ENCODE measurements at regions not wholly inside any gene's neighbourhood (a gene's known extent, or its start where the extent isn't known, plus 50 kb on each side); places are given as distances from the start of the nearest gene placed in this dataset.
"Not testable (repeated sequence)": the region's sequence is repeated elsewhere in the genome, so short reads cannot be mapped to it uniquely, and the experiment has no call there.

DNA sequence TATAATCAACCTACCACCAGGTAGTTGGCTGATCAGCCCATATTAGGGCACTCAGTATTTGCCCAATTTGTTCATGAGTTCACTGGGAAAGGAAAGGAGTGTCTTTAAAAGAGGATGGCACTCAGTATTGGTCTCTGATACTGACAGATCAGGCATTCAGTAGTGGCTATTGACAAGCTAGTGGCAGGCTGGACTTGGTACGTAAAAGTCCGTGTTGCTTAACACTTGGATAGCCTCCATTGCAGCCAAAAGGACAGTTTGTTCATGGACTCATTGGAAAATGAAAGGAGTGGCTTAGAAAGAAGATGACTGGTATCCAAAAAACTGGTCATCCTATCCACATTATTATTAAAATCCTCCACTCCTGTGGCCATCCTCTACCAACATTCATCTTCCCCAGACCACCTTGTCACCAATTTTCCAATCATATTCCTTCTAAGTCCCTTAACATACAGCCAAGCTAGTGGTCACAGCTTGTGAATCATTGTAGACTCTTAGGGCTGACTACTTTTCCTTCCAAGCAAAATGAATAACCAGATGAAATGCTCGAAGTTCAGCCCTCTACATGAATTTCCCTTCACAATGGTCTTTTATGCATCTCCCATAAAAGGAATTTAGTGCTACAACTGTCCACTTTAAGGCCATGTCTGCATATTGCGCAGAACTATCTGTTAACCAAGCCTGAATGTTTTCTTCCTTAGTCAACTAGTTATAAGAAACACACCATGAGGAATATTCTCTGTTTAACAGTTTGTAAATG, 78.6 kb upstream of the MAGI2 start:
- no peak for DNase-seq

DNA sequence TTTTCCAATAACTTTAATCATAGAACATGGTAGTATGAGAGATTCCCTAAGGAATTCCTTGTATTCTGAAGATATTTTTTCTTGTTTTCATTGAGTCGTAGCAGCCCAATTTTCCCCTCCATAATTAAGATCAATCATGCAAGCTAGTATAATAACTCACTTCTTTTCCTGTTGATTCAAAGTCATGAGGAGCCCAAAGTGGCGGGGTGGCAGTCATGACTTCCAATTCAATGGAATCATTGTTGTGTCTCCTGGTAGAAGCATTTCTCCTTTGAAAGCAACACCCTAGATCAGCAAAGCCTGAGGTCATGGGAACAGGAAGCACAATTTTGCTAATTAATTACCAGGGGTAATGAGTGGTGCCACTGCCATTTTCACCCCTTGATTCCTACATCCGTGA, 77.6 kb upstream of the MAGI2 start:
- no peak for DNase-seq

DNA sequence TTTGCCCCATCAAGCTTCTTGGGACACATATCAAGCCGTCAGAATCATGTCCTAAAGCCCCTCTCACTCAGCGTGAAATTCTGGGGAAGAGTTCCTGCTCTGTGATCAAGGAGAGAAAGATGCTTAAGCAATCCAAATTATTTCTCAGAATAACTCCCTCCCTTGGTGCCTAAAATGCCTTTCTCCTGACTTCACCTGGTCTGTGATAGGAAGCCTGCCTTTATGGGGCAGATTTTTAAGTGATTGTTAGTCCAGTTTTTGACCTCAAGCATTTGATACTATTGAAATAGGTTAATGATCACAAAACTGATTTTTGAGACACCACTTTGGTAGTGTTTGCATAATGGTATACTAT, 76.4 kb upstream of the MAGI2 start:
- no peak for DNase-seq

DNA sequence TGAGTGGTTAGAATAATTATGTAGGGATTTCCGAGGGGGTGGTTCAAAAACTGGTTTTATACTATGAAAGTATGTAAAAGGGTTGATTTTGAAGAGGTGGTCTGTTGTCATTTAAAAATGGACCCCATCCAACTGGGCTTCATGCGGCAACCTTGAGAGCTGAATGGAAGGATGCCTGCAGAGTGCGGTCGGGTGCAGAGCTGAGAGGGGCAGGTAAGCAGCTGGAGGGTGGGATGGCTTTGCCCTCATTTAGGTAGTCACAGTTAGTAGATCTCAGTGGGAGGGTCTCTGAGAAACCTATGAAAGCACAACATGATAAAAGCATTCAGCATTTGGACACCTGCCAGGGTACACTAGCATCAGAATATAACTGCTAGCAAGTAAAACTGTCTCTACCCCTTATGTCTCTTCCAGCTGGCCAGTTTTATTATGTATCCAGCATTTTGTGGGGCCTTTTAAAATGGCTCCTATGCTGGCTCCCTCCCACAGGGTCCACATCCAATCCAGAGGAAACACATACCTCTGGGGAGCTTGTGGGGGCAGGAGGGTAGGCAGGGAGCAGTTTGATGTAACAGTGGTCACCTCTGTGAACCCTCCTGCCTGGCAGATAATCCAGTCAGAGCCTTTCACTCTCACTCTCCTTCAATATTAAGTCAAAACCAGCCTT, 75.9 kb upstream of the MAGI2 start:
- DNase-seq, result no peak

DNA sequence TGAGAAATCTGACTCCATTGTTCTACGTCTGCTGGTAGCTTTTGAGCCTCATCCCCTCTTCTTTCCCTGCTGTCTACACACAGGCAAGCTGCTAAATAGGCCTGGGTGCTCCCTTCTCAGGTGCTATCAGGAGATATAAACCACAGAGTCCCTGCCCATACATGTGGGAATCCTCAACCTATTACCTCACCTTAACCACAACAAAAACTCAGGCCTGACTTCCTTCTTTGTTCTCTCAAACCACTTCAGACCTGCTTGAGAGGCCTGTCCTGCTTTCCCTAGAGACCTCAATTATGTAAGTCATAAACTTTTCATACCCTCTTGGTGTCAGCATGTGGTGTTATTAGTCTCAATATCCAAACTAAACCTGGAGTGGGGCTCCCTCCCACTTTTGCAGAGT, 75.0 kb upstream of the MAGI2 start:
- DNase-seq, result no peak

DNA sequence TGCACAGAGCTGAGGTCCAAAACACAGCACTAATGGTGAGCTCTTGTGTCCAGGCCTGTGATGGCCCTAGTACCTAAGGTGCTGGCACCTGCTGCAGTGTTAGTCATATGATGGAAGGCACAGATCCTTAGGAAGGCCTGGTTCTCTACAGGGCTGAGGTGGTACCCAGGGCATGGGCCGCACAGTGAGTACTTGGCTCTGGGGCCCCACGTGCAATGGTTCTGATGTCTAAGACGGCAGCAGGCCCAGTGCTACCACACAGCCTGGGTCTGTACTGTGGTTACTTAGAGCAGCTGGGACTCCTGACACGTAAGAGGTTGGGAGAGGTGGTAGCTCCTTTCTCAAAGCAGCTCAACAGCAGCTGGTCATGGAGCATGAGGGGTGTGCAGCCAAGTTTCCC, 70.6 kb upstream of the MAGI2 start:
- no peak for DNase-seq

DNA sequence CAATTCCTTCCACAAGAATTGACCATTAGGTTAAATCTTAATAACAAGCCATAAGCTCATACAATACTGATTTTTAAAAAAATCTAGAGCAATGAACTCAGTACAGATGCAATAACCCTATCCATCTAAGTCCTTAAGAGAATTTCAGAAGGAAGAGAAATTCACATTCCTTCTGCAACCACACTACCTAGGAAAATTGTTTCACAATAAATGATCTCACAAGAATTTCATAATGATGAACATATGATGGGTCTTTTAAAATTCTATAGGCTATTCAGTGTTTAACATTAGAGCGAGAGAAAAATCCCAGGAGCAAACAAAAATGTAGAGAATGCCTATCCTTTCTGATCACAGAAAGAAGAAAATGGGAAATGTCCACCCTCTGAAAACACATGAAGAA, 70.0 kb upstream of the MAGI2 start:
- DNase-seq, result no peak

DNA sequence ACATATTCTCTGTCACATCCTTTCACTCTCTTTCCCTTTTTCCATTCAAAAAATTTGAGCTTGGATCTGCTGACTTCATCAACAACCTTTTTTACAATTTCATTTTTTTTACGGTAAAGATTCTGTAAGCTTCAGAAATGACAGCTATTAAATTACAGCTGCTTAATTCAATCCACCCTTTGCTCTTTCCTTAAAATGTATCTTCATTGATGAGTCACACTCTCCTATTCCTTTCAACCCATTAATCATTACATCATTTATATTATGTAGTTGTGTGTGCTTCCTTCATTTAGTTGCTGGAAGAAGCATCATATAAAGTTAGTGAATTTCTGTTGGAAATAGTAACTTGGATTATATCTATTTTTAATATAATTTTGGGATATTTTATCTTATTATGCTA, 67.1 kb upstream of the MAGI2 start:
- no peak for DNase-seq

DNA sequence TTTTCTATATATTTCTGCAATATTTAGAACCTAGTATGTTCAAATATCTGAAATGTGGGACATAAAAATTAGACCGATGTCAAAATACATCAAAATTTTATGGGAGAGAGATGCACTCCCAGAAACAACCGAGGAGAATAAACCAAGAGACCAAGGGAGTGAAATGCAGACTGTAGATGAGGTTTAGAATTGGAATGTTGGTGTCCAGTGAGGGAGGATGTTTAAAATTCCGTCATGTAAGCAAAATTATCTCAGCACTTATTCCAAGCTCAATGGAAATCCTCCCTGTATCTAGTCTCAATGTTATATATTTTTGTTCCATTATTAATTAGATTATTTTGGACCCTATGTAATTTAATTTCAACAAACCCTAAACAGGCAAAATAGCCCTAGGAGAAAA, 61.9 kb upstream of the MAGI2 start:
- DNase-seq, result no peak

DNA sequence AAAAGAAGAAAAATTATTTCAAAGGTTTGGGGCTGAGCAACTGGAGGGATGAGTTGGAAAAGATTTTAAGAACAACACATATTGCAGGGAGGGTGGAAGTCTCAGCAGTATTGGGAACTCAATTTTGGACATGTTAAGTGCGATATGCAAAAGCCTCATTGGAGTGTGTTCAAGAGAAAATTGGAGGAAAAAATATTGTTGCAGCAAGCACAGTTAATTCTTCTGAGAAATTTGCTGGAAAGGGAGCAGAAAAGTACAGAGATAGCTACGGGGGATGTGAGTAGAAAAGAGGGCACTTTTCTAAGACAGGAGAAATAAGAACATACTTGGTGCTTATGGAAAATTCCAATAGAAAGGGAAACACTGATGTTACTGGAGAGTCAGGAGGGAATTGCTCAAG, 59.8 kb upstream of the MAGI2 start:
- no peak for DNase-seq

DNA sequence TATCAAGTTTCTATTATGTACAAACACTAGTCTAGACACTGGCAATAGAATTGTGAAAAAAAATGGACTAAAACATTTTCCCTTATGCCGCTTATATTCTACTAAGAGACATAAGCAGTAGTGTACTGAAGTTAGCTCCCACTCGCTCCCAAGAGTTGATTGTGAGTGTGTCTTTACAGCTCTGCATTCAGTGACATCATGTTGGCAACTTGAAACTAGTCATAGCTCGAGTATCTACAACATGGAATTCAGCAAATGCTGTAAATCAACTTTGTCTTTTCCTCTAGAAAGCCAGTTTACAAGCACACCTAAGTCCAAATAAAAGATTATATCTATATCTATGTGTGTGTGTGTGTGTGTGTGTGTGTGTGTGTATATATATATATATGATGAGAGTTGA, 58.8 kb upstream of the MAGI2 start:
- no peak for DNase-seq

DNA sequence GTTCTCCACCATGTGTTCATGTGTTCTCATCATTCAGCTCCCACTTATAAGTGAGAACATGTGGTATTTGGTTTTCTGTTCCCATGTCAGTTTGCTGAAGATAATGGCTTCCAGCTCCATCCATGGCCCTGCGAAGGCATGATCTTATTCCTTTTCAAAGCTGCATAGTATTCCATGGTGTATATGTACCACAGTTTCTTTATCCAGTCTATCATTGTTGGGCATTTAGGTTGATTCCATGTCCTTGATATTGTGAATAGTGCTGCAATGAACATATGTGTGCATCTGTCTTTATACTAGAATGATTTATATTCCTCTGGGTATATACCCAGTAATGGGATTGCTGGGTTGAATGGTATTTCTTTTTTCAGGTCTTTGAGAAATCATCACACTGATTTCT, 57.6 kb upstream of the MAGI2 start:
- not testable (repeated sequence) for DNase-seq

DNA sequence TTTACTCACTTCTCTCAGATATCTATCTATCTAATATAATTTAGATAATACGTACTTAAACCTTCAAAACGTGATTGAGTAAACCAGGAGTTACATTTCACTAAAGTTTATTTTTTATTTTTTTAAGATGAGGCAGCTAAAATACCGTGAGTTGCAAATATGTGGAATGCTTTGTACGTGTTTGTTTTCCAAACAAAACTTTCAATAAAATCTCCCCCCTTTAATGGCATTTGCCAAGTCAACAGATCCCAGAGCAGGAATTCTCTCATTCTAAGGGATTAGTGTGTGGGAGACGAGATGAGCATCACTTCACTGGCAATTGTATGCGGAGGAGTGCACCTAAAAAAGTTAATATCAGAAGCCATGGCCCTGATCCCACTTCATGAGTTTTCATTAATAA, 53.7 kb upstream of the MAGI2 start:
- no peak for DNase-seq

DNA sequence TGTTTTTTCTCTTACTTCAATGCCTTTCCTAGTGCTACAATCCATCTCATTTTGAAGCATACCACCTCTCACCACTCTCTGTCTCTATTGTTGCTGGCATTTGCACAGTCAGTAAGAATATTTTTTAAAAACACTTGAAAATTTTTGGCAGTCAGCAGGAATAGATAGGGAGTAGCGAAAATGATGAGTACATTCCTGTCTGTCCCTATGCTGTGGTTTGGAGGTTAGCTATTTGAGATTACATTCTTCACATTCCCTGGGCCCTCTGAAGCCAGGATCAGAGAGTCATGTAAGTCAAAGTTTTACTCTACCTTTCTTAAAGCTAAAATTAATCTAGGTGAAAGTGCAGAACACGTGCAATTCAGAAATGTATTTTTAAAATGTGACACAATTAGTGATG, 53.0 kb upstream of the MAGI2 start:
- DNase-seq, result no peak

DNA sequence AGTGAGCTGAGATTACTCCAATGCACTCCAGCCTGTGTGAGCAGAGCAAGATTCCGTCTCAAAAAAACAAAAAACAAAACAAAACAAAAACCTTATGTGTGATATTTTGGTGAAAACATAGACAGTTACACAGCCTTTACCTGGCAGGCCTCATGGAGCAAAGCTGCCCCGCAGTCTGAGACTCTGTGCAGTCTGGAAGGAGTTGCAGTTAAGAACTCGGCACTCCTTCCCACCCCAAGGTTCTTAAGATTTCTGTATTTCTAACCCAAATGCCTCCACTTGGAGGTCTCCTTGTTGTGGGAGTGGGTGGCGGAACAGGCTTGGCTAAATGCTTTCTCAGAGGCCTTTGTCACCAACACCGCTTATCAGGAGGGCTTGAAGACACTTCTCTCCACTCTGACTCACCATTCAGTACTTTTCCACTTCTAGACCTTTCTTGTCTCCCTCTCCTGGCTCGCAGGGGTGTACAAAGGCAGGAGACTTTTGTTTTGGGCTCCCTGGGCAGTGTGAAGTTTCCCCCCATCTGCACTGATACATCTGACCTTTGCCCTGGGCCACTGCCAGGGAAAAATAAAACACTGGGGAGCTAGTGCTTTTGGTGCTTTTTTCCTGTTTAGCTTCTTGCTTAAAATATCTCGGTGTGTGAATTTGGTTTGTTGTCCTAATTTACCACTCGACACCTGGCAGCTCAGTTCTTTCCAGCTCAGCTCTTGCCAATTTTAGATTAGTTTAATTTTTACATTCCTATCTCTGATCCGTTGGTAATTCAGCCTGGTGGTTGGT, 51.3 kb upstream of the MAGI2 start:
- no peak for DNase-seq
